NCI-H2029 (cell line): ENCODE measurements at regions not wholly inside any gene's neighbourhood (a gene's known extent, or its start where the extent isn't known, plus 50 kb on each side); places are given as distances from the start of the nearest gene placed in this dataset.
"Not testable (repeated sequence)": the region's sequence is repeated elsewhere in the genome, so short reads cannot be mapped to it uniquely, and the experiment has no call there.

Experiments used
- DNase-seq: peaks from one replicate; lab custom pipeline; 2025; lab: John Stamatoyannopoulos, UW

GRCh38 chr2:163949693-163950092 is 213.9 kb upstream of the FIGN start:
- no peak for DNase-seq

GRCh38 chr2:163944347-163944737 is 208.5 kb upstream of the FIGN start:
- DNase-seq = no peak

- DNase-seq = no peak
Observed at GRCh38 chr2:163943403-163944346, 207.9 kb upstream of the FIGN start.

GRCh38 chr2:163934131-163934530 is 198.3 kb upstream of the FIGN start:
- DNase-seq = no peak

- DNase-seq = no peak
Observed at GRCh38 chr2:163919717-163920116, 183.9 kb upstream of the FIGN start.

- not testable (repeated sequence) for DNase-seq
Observed at GRCh38 chr2:163914486-163914885, 178.7 kb upstream of the FIGN start.

- not testable (repeated sequence) for DNase-seq
Observed at GRCh38 chr2:163913532-163913944, 177.7 kb upstream of the FIGN start.

- DNase-seq = no peak
Observed at GRCh38 chr2:163909411-163910080, 173.7 kb upstream of the FIGN start.

GRCh38 chr2:163906410-163906809 is 170.6 kb upstream of the FIGN start:
- DNase-seq = no peak

- DNase-seq = no peak
Observed at GRCh38 chr2:163897799-163898198, 162.0 kb upstream of the FIGN start.

GRCh38 chr2:163893444-163893843 is 157.6 kb upstream of the FIGN start:
- DNase-seq = not testable (repeated sequence)

GRCh38 chr2:163888591-163888990 is 152.8 kb upstream of the FIGN start:
- no peak for DNase-seq

GRCh38 chr2:163887182-163887581 is 151.4 kb upstream of the FIGN start:
- DNase-seq = no peak

GRCh38 chr2:163884416-163884815 is 148.6 kb upstream of the FIGN start:
- no peak for DNase-seq

GRCh38 chr2:163878718-163879117 is 142.9 kb upstream of the FIGN start:
- DNase-seq = no peak

GRCh38 chr2:163877316-163877715 is 141.5 kb upstream of the FIGN start:
- no peak for DNase-seq

GRCh38 chr2:163863073-163863472 is 127.3 kb upstream of the FIGN start:
- no peak for DNase-seq

- no peak for DNase-seq
Observed at GRCh38 chr2:163859951-163860350, 124.1 kb upstream of the FIGN start.

- DNase-seq = no peak
Observed at GRCh38 chr2:163856941-163857340, 121.1 kb upstream of the FIGN start.

GRCh38 chr2:163852616-163853015 is 116.8 kb upstream of the FIGN start:
- DNase-seq = no peak

GRCh38 chr2:163849756-163850435 is 114.1 kb upstream of the FIGN start:
- no peak for DNase-seq

- no peak for DNase-seq
Observed at GRCh38 chr2:163838890-163839289, 103.1 kb upstream of the FIGN start.

GRCh38 chr2:163836167-163836566 is 100.4 kb upstream of the FIGN start:
- DNase-seq = no peak
